Inflammatory macrophage treated with lipopolysaccharide for 1 hour (primary cell): ENCODE measurements at regions not wholly inside any gene's neighbourhood (a gene's known extent, or its start where the extent isn't known, plus 50 kb on each side); places are given as distances from the start of the nearest gene placed in this dataset.

Experiments
- DNase-seq, 2 donors: peaks; one replicate each; pipeline ENCODE4 v3.0.0-alpha.2; 2020 to 2022

- DNase-seq, result no peak
These were observed 202.1 kb downstream of the SEC23A start for GRCh38 chr14:38900887-38901286.

- DNase-seq, result peak; percentile 7 to 18
These were observed 215.3 kb downstream of the SEC23A start for GRCh38 chr14:38887696-38888095.

- DNase-seq, result no peak
These were observed 218.9 kb downstream of the SEC23A start for GRCh38 chr14:38884109-38884508.

- DNase-seq, result no peak
These were observed 219.9 kb downstream of the SEC23A start for GRCh38 chr14:38883127-38883526.

GRCh38 chr14:38882533-38882932, 220.5 kb downstream of the SEC23A start:
- no peak for DNase-seq

- peak; percentile 10 to 21 for DNase-seq
These were observed 222.2 kb downstream of the SEC23A start for GRCh38 chr14:38880643-38881524.

- no peak for DNase-seq
These were observed 225.2 kb downstream of the SEC23A start for GRCh38 chr14:38877744-38878388.

GRCh38 chr14:38874721-38875120, 228.3 kb downstream of the SEC23A start:
- peak in 1 of 2 donors; percentile 11 for DNase-seq

- peak; percentile 65 to 70 for DNase-seq
These were observed 229.0 kb downstream of the SEC23A start for GRCh38 chr14:38873941-38874612.

GRCh38 chr14:38870296-38870836, 232.7 kb downstream of the SEC23A start:
- DNase-seq, result no peak

- no peak for DNase-seq
These were observed 234.4 kb downstream of the SEC23A start for GRCh38 chr14:38868399-38869290.

GRCh38 chr14:38867561-38868150, 235.4 kb downstream of the SEC23A start:
- peak; percentile 41 to 74 for DNase-seq

GRCh38 chr14:38866461-38866860, 236.6 kb downstream of the SEC23A start:
- no peak for DNase-seq

GRCh38 chr14:38862366-38862765, 240.7 kb downstream of the SEC23A start:
- no peak for DNase-seq

GRCh38 chr14:38860530-38860929, 242.5 kb downstream of the SEC23A start:
- no peak for DNase-seq

- no peak for DNase-seq
These were observed 246.2 kb downstream of the SEC23A start for GRCh38 chr14:38856798-38857197.

- DNase-seq, result no peak
These were observed 247.5 kb downstream of the SEC23A start for GRCh38 chr14:38855513-38855912.

GRCh38 chr14:38851111-38851510, 251.9 kb downstream of the SEC23A start:
- no peak for DNase-seq

- DNase-seq, result no peak
These were observed 252.4 kb downstream of the SEC23A start for GRCh38 chr14:38850664-38851063.

GRCh38 chr14:38848243-38848935, 254.6 kb downstream of the SEC23A start:
- no peak for DNase-seq

- DNase-seq, result no peak
These were observed 255.9 kb downstream of the SEC23A start for GRCh38 chr14:38847161-38847560.
